Right lobe of liver (tissue), 6 donors: ENCODE measurements at regions not wholly inside any gene's neighbourhood (a gene's known extent, or its start where the extent isn't known, plus 50 kb on each side); places are given as distances from the start of the nearest gene placed in this dataset.

Experiments
- ATAC-seq, 4 donors: fragments of 200-7000 bp; cut with Tn5 transposase; one replicate each; pipeline ENCODE4 v1.9.1; 2020; ENCODE audit warnings: mild to moderate bottlenecking in 4 of 4, moderate library complexity in 4 of 4
- DNase-seq, 3 donors: peaks; one replicate each; pipeline ENCODE4 v3.0.0-alpha.2; 2020
- H3K27ac ChIP-seq, 3 donors: fragments of 200-600 bp; one replicate each; pipeline ENCODE4 v1.8.0; 2022
- H3K27me3 ChIP-seq, 2 donors: fragments of 200-600 bp; one replicate each; pipeline ENCODE4 v1.8.0; 2022
- H3K36me3 ChIP-seq, 4 donors: fragments of 200-600 bp; sonication (generic) in 1 of 4; one replicate each; pipeline versions ENCODE4 v1.5.1 to v1.8.0; 2017 to 2022; ENCODE audit warnings: control low read depth in 1 of 4
- H3K4me1 ChIP-seq, 4 donors: fragments of 200-600 bp; sonication (generic) in 1 of 4; one replicate each; pipeline versions ENCODE4 v1.5.1 to v1.8.0; 2017 to 2022; ENCODE audit warnings: control low read depth in 1 of 4
- H3K4me3 ChIP-seq, 3 donors: fragments of 200-600 bp; one replicate each; pipeline ENCODE4 v1.8.0; 2022
- H3K9me3 ChIP-seq, 4 donors: fragments of 200-600 bp; sonication (generic) in 1 of 4; one replicate each; pipeline versions ENCODE4 v1.5.1 to v1.8.0; 2017 to 2022; ENCODE audit warnings: control low read depth in 1 of 4
- CTCF ChIP-seq, 4 donors: fragments of 200-600 bp in 3 of 4; fragments of 450-650 bp in 1 of 4; IDR thresholded peaks; one replicate each; pipeline versions ENCODE4 v1.5.1 to v1.8.0; 2016 to 2022; ENCODE audit warnings: antibody characterized with exemption in 4 of 4, mild to moderate bottlenecking in 2 of 4
- POLR2A ChIP-seq: fragments of 450-650 bp; IDR thresholded peaks from one replicate; pipeline ENCODE4 v1.6.1; 2017; ENCODE audit warnings: antibody characterized with exemption, mild to moderate bottlenecking
- WGBS: methylation state at CpG from one replicate; pipeline ENCODE4 v1.1.6; 2018; ENCODE audit warnings: low coverage, low lambda C conversion rate; ENCODE audit not compliant: insufficient coverage; ENCODE audit errors: missing lambda C conversion rate; 5-methylcytosine and 5-hydroxymethylcytosine counted together
- intact Hi-C, 2 donors: fragments of 100-400 bp; cut with DNase I; formaldehyde crosslinking; loops; one replicate each; pipeline versions ENCODE4 v1.11.2 to v1.14.1; 2022
- donor health status: DM: no; HTN: yes; CAD: no.
- donor health status: DM: no; HTN: no; CAD: no.
- donor health status: DM: no; HTN: no; CAD: no.
- donor health status: DM: no; HTN: yes; CAD: no.
- donor health status: DM: no; HTN: yes; CAD: no.

- Histone ChIP-seq H3K27me3 (no peaks in the 10 kb centered on the region), H3K36me3 (no peaks in the 10 kb centered on the region), H3K9me3 (no peaks in the 10 kb centered on the region), H3K27ac (no peak overlapping the region), H3K4me3 (no peak overlapping the region), H3K4me1 (no peaks in the 10 kb centered on the region)
- ATAC-seq (no peak), DNase-seq (no peak)
- intact Hi-C loops = loop anchor here in 1 of 2 donors (10.0 kb wide), 1 partner anchor 464 kb away; no protein-coding TSS in a partner anchor
- TF ChIP-seq POLR2A (no peak), CTCF (IDR thresholded peaks at IDR 0.05) (no peak)
- 61% methylated on average over 5 of the region's 5 CpGs for WGBS
These were observed 501.4 kb upstream of the NR2F2 start for GRCh38 chr15:95829062-95829461.

DNA sequence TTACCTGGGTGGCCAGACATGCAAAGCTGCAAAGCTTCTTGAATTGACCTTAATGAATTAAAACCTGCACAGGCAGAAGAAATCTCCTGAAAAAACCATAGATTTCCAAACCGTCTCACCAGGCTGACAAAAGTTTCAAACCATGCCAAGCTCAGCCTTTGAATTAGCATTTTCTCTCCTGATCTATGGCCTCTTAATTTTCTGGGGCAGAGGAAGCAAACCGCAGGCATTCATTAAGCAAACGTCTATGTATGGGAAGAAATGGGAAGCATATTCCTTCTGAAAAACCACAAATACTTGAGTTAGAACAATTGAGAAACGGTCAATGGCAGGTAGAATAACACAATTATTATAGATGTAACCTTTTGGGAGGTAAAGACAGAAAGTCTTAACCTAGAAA lies 500.2 kb upstream of the NR2F2 start:
- TF ChIP-seq POLR2A (no peak), CTCF (IDR thresholded peaks at IDR 0.05) (no peak)
- H3K9me3 ChIP-seq = no peaks in the 10 kb centered on the region
- H3K27ac ChIP-seq = no peak overlapping the region
- WGBS = 50% methylated on average over 4 of the region's 4 CpGs
- DNase-seq = no peak
- no peak for ATAC-seq
- H3K36me3 ChIP-seq = no peaks in the 10 kb centered on the region
- intact Hi-C loops = no loop called here
- no peaks in the 10 kb centered on the region for H3K4me1 ChIP-seq
- no peaks in the 10 kb centered on the region for H3K27me3 ChIP-seq
- H3K4me3 ChIP-seq = no peak overlapping the region

DNA sequence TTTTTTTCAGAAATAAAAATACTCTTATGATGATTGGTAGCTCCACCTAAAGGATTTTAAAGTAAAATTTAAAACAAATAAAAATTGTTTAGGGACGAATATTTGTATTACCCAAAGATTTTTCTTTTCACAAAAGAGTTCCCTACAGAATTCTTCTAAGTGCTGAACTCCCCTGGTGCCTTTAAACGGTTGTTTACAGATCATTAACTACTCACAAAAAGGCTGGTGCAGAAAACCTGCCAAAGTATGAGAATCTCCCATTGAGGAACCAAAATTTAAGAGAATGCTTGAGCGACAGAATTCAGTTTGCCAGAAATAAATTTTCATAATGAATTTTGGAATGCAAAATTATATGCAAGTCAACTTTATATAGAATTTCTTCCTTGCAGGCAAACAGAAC lies 497.8 kb upstream of the NR2F2 start:
- ATAC-seq (no peak), DNase-seq (no peak)
- Histone ChIP-seq H3K4me3 (no peak overlapping the region), H3K27ac (no peak overlapping the region), H3K4me1 (no peaks in the 10 kb centered on the region), H3K9me3 (no peaks in the 10 kb centered on the region), H3K36me3 (no peaks in the 10 kb centered on the region), H3K27me3 (no peaks in the 10 kb centered on the region)
- intact Hi-C loops = no loop called here
- TF ChIP-seq POLR2A = no peak
- no peak for TF ChIP-seq CTCF (IDR thresholded peaks at IDR 0.05)
- 56% methylated on average over 3 of the region's 3 CpGs for WGBS

GRCh38 chr15:95834028-95834804 lies 496.3 kb upstream of the NR2F2 start:
- H3K4me3 ChIP-seq = no peak overlapping the region
- no peaks in the 10 kb centered on the region for H3K4me1 ChIP-seq
- TF ChIP-seq POLR2A (no peak), CTCF (IDR thresholded peaks at IDR 0.05) (no peak)
- ATAC-seq = no peak
- no peaks in the 10 kb centered on the region for H3K27me3 ChIP-seq
- DNase-seq = no peak
- H3K36me3 ChIP-seq = no peaks in the 10 kb centered on the region
- intact Hi-C loops = no loop called here
- 94% methylated on average over 5 of the region's 5 CpGs for WGBS
- no peaks in the 10 kb centered on the region for H3K9me3 ChIP-seq
- H3K27ac ChIP-seq = no peak overlapping the region
